HCT116 (cell line): ENCODE measurements at regions not wholly inside any gene's neighbourhood (a gene's known extent, or its start where the extent isn't known, plus 50 kb on each side); places are given as distances from the start of the nearest gene placed in this dataset.
"Not testable (repeated sequence)": the region's sequence is repeated elsewhere in the genome, so short reads cannot be mapped to it uniquely, and the experiment has no call there.

Experiments
- ATAC-seq: fragments of 200-7000 bp; cut with Tn5 transposase; 2 replicates; pipeline ENCODE4 v1.9.1; 2020; ENCODE audit warnings: mild to moderate bottlenecking, moderate library complexity
- BruUV-seq: library from RNA; stranded (reverse); fragments of 400-500 nt; replicated peaks from 2 replicates; lab custom pipeline; 2021; lab: Mats Ljungman, UMichigan
- CTCF ChIA-PET: fragments of 300-600 bp; sonication (Branson Sonifier 250); formaldehyde crosslinking; loops from one replicate; lab custom pipeline; 2021; ENCODE audit warnings: antibody characterized with exemption; lab: Charles Lee
- POLR2A ChIA-PET: fragments of 300-600, 350-600 bp; sonication (Branson Sonifier 250); formaldehyde crosslinking; loops from one replicate; lab custom pipeline; 2021; ENCODE audit warnings: antibody characterized with exemption; lab: Charles Lee
- RAD21 ChIA-PET, 2 experiments: fragments of 300-600 bp; sonication (Branson Sonifier 250); formaldehyde crosslinking; loops; one replicate each; lab custom pipeline; 2023; ENCODE audit warnings: low total read pairs in 2 of 2; ENCODE audit not compliant: uncharacterized antibody in 2 of 2, unreplicated experiment in 2 of 2, low non-redundant PET in 1 of 2; lab: Charles Lee
- DNase-seq: peaks from one replicate; pipeline ENCODE4 v3.0.0-alpha.2; 2010; ENCODE audit warnings: low read depth, low spot score
- H2AFZ ChIP-seq: fragments of 200-600 bp; shearing (Covaris generic), sonication (generic); 2 replicates; pipeline ENCODE4 v1.6.1; 2017; ENCODE audit warnings: low read depth, mixed run types, mixed read lengths, antibody characterized with exemption, low read length; ENCODE audit not compliant: poor library complexity, severe bottlenecking
- H3K27ac ChIP-seq: 2 replicates; pipeline ENCODE4 v1.5.1; 2012; ENCODE audit warnings: low read depth, low read length
- H3K27me3 ChIP-seq: fragments of 200-600 bp; sonication (generic); 2 replicates; pipeline ENCODE4 v1.6.1; 2016; ENCODE audit warnings: mixed run types, low read length, mixed read lengths; ENCODE audit not compliant: insufficient read depth
- H3K36me3 ChIP-seq, 2 experiments: fragments of 200-500 bp in 1 of 2; fragments of 200-600 bp in 1 of 2; sonication (Bioruptor generic) in 1 of 2; sonication (generic) in 1 of 2; 2 replicates each; pipeline versions ENCODE4 v1.5.1 to v1.6.1; 2014 to 2016; ENCODE audit warnings: low read length in 2 of 2, inconsistent platforms in 1 of 2, mixed read lengths in 1 of 2, mixed run types in 1 of 2; ENCODE audit not compliant: insufficient read depth in 2 of 2, control insufficient read depth in 1 of 2
- H3K4me1 ChIP-seq, 2 experiments: fragments of 200-600 bp in 1 of 2; sonication (generic) in 1 of 2; 2 replicates each; pipeline versions ENCODE4 v1.5.1 to v1.6.1; 2012 to 2017; ENCODE audit warnings: low read length in 2 of 2, inconsistent platforms in 1 of 2, mild to moderate bottlenecking in 1 of 2, mixed read lengths in 1 of 2, mixed run types in 1 of 2, moderate library complexity in 1 of 2; ENCODE audit not compliant: insufficient read depth in 2 of 2, control insufficient read depth in 1 of 2
- H3K4me2 ChIP-seq: fragments of 200-600 bp; sonication (generic); 2 replicates; pipeline ENCODE4 v1.6.1; 2017; ENCODE audit warnings: mixed run types, low read length, mixed read lengths
- H3K4me3 ChIP-seq, 2 experiments: fragments of 200-600 bp in 1 of 2; sonication (generic) in 1 of 2; replicated peaks in 1 of 2; 2 replicates each; pipeline ENCODE4 v1.5.1; 2011 to 2016; ENCODE audit warnings: low read length in 2 of 2, control low read depth in 1 of 2, low read depth in 1 of 2, mild to moderate bottlenecking in 1 of 2, mixed read lengths in 1 of 2, mixed run types in 1 of 2
- H3K79me2 ChIP-seq: fragments of 200-600 bp; sonication (generic); 2 replicates; pipeline ENCODE4 v1.6.1; 2017; ENCODE audit warnings: mild to moderate bottlenecking, mixed run types, low read length, moderate library complexity, mixed read lengths; ENCODE audit not compliant: insufficient read depth
- H3K9ac ChIP-seq: fragments of 200-600 bp; sonication (generic); 2 replicates; pipeline ENCODE4 v1.6.1; 2016; ENCODE audit warnings: low read length, mixed read lengths
- H3K9me2 ChIP-seq: fragments of 200-600 bp; sonication (generic), shearing (Covaris generic); 2 replicates; pipeline ENCODE4 v1.6.1; 2017; ENCODE audit warnings: mixed run types, mild to moderate bottlenecking, moderate library complexity; ENCODE audit not compliant: insufficient read depth
- H3K9me3 ChIP-seq, 2 experiments: fragments of 200-500 bp in 1 of 2; fragments of 200-600 bp in 1 of 2; sonication (Bioruptor generic) in 1 of 2; sonication (generic) in 1 of 2; 2 replicates each; pipeline ENCODE4 v1.6.1; 2014 to 2017; ENCODE audit warnings: low read length in 2 of 2, mixed read lengths in 2 of 2, inconsistent platforms in 1 of 2, low read depth in 1 of 2, mild to moderate bottlenecking in 1 of 2, mixed run types in 1 of 2, moderate library complexity in 1 of 2; ENCODE audit not compliant: control insufficient read depth in 1 of 2, insufficient read depth in 1 of 2
- H4K20me1 ChIP-seq: fragments of 200-600 bp; sonication (generic), shearing (Covaris generic); 2 replicates; pipeline ENCODE4 v1.6.1; 2017; ENCODE audit warnings: mixed run types, mild to moderate bottlenecking, moderate library complexity; ENCODE audit not compliant: insufficient read depth
- ATF3 ChIP-seq: IDR thresholded peaks from 2 replicates; pipeline ENCODE4 v1.6.1; 2012
- CEBPB ChIP-seq: IDR thresholded peaks from 2 replicates; pipeline ENCODE4 v1.6.1; 2012; ENCODE audit warnings: low read depth
- CTCF ChIP-seq, 3 experiments: fragments of 200-600 bp in 1 of 3; sonication (generic) in 1 of 3; IDR thresholded peaks in 2 of 3; conservative IDR thresholded peaks in 1 of 3; 2 replicates each; pipeline ENCODE4 v1.5.1; 2012 to 2017; ENCODE audit warnings: low read depth in 2 of 3, low read length in 2 of 3, antibody characterized with exemption in 1 of 3, borderline replicate concordance in 1 of 3, control low read depth in 1 of 3, mild to moderate bottlenecking in 1 of 3, mixed read lengths in 1 of 3, mixed run types in 1 of 3, moderate library complexity in 1 of 3; ENCODE audit not compliant: insufficient read depth in 1 of 3
- ELF1 ChIP-seq: IDR thresholded peaks from 2 replicates; pipeline ENCODE4 v1.6.1; 2012; ENCODE audit warnings: low read depth, borderline replicate concordance
- EZH2phosphoT487 ChIP-seq: fragments of 200-600 bp; IDR thresholded peaks from 2 replicates; pipeline ENCODE4 v1.6.1; 2018; ENCODE audit warnings: antibody characterized with exemption, borderline replicate concordance
- RAD21 ChIP-seq: IDR thresholded peaks from 2 replicates; pipeline ENCODE4 v1.6.1; 2012; ENCODE audit warnings: low read depth, mild to moderate bottlenecking
- SIN3A ChIP-seq: IDR thresholded peaks from 2 replicates; pipeline ENCODE4 v1.6.1; 2012; ENCODE audit warnings: low read depth
- SP1 ChIP-seq: IDR thresholded peaks from 2 replicates; pipeline ENCODE4 v1.6.1; 2012; ENCODE audit warnings: low read depth
- TCF7L2 ChIP-seq: IDR thresholded peaks from 2 replicates; pipeline ENCODE4 v1.7.0; 2011; ENCODE audit warnings: borderline replicate concordance, inconsistent platforms; ENCODE audit not compliant: insufficient read depth, insufficient read length; ENCODE audit errors: extremely low read depth
- YY1 ChIP-seq: IDR thresholded peaks from 2 replicates; pipeline ENCODE4 v1.6.1; 2011; ENCODE audit warnings: low read length, low read depth, moderate library complexity, mild to moderate bottlenecking; ENCODE audit not compliant: insufficient replicate concordance; ENCODE audit errors: extremely low read depth
- intact Hi-C: fragments of 100-400 bp; cut with micrococcal nuclease; formaldehyde crosslinking; loops from 2 replicates; pipeline ENCODE4 v1.10.0; 2022

GRCh38 chr18:28422577-28422976, 245.6 kb upstream of the CDH2 start:
- no peak for DNase-seq
- no peaks in the 10 kb centered on the region for H3K79me2 ChIP-seq
- no peak overlapping the region for H3K4me2 ChIP-seq
- H2AFZ ChIP-seq, result no peak overlapping the region
- H3K27ac ChIP-seq, result no peak overlapping the region
- ATAC-seq, result no peak
- POLR2A ChIA-PET, result no interaction called here
- no peaks in the 10 kb centered on the region for H3K9me3 ChIP-seq
- no peak for TF ChIP-seq EZH2phosphoT487
- no peak for TF ChIP-seq SIN3A
- no peak for TF ChIP-seq RAD21
- no peak for TF ChIP-seq ATF3
- no peak for TF ChIP-seq YY1
- TF ChIP-seq TCF7L2, result no peak
- TF ChIP-seq ELF1, result no peak
- no peak for TF ChIP-seq CTCF (IDR thresholded peaks at IDR 0.05 in 2 of 3, conservative IDR thresholded peaks at IDR 0.05 in 1 of 3; ENCODE audit: borderline replicate concordance in 1 of 3, insufficient read depth in 1 of 3, low read depth in 2 of 3, low read length in 2 of 3)
- TF ChIP-seq SP1, result no peak
- no peak for TF ChIP-seq CEBPB
- intact Hi-C loops, result no loop called here
- no peaks in the 10 kb centered on the region for H3K4me1 ChIP-seq
- no peaks in the 10 kb centered on the region for H4K20me1 ChIP-seq
- RAD21 ChIA-PET, result no interaction called here
- no peak overlapping the region for H3K4me3 ChIP-seq
- no peaks in the 10 kb centered on the region for H3K36me3 ChIP-seq
- BruUV-seq, result no TSS peak
- H3K27me3 ChIP-seq, result no peaks in the 10 kb centered on the region
- CTCF ChIA-PET, result no interaction called here
- no peaks in the 10 kb centered on the region for H3K9me2 ChIP-seq
- no peak overlapping the region for H3K9ac ChIP-seq

- H3K4me3 ChIP-seq, H3K9me2 ChIP-seq, H3K36me3 ChIP-seq, H3K27me3 ChIP-seq, H2AFZ ChIP-seq, ATAC-seq, CTCF ChIA-PET, BruUV-seq, H3K27ac ChIP-seq, H3K79me2 ChIP-seq, DNase-seq, intact Hi-C loops, RAD21 ChIA-PET, POLR2A ChIA-PET, H3K4me2 ChIP-seq, H3K9me3 ChIP-seq, H3K9ac ChIP-seq, H4K20me1 ChIP-seq, H3K4me1 ChIP-seq: not testable (repeated sequence)
Measured at GRCh38 chr18:28421950-28422349, 245.0 kb upstream of the CDH2 start.
